ENCODE measurements at regions not wholly inside any gene's neighbourhood (a gene's known extent, or its start where the extent isn't known, plus 50 kb on each side); places are given as distances from the start of the nearest gene placed in this dataset.
"Not testable (repeated sequence)": the region's sequence is repeated elsewhere in the genome, so short reads cannot be mapped to it uniquely, and the experiment has no call there.

- no peak for DNase-seq
Observed at GRCh38 chr2:210376694-210377093, 61.7 kb upstream of the MYL1 start.

GRCh38 chr2:210370562-210370961 lies 55.6 kb upstream of the MYL1 start:
- no peak for DNase-seq

GRCh38 chr2:210366675-210367080 lies 51.7 kb upstream of the MYL1 start:
- DNase-seq = peak; percentile 78

DNA sequence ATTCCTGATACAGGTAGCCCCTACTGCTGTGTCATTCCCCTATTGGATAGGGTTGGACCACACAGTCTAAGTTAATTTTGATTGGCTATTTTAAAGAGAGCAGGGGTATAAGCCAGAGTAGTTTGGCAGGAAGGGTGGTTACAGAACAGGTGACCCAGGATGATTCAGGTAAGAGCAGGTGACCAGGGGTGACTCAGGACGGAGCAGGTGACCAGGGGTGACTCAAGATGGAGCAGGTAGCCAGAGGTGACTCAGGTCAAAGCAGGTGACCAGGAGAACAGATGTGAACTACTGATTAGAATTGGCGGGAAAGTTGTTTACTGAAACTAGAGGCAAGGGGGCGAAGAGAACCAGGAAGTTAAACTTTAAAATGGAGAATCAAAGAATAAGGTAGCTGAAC lies 50.5 kb upstream of the MYL1 start:
- DNase-seq = not testable (repeated sequence)
